ENCODE measurements at regions not wholly inside any gene's neighbourhood (a gene's known extent, or its start where the extent isn't known, plus 50 kb on each side); places are given as distances from the start of the nearest gene placed in this dataset.

- no peak for TF ChIP-seq RARB (CRISPR knock-in tag; IDR thresholded peaks at IDR 0.05)
- TF ChIP-seq ESRRG (CRISPR knock-in tag; IDR thresholded peaks at IDR 0.05): no peak
- TF ChIP-seq PATZ1 (CRISPR knock-in tag; IDR thresholded peaks at IDR 0.05; ENCODE audit: borderline replicate concordance): no peak
- TF ChIP-seq ZFP3 (CRISPR knock-in tag; IDR thresholded peaks at IDR 0.05): no peak
- TF ChIP-seq POU6F1 (CRISPR knock-in tag; IDR thresholded peaks at IDR 0.05; ENCODE audit: borderline replicate concordance, low read depth): no peak
- no peak for TF ChIP-seq ZNF70 (CRISPR knock-in tag; IDR thresholded peaks at IDR 0.05)
Measured at GRCh38 chr14:55816225-55816624, 236.2 kb downstream of the KTN1 start.

Data from SK-N-SH treated with all-trans-retinoic acid at 6 μM for 48 hours (cell line).